SIG-M5 treated with dmso at 0.1 percent for 504 hours (cell line): ENCODE measurements at regions not wholly inside any gene's neighbourhood (a gene's known extent, or its start where the extent isn't known, plus 50 kb on each side); places are given as distances from the start of the nearest gene placed in this dataset.

Source experiments
- DNase-seq: peaks from one replicate; lab custom pipeline; 2025; ENCODE audit not compliant: unreplicated experiment; lab: John Stamatoyannopoulos, UW

- DNase-seq = no peak
These were observed 54.9 kb upstream of the PTPRT start for GRCh38 chr20:43244647-43245046.

DNA sequence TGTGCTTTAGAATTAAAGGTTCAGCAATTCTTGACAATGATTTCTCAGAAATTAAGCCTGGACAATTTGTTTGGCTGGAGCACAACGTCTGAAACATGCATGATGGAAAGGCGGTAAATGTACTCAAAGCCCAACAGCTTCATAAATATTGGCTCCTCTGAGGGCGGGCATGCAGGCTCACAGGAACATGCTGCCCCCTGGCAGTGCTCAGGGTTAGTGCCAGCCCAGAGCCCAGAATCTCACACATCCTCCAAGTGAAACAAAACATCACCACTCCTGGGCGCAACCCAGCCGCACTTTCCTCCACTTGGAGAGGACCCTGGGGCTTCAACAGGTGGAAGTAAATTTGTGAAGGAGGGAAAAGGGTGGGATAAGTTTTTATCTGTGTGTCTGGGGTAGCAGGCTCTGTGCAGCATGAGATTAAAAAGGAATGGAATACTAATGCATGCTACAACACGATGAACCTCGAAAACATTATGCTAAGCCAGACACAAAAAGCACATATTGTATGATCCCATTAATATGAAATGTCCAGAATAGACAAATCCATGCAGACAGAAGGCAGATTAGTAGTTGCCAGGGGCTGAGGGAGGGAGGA, 54.1 kb upstream of the PTPRT start:
- no peak for DNase-seq

- DNase-seq = no peak
These were observed 51.5 kb upstream of the PTPRT start for GRCh38 chr20:43241057-43241702.
